MCF 10A (cell line): ENCODE measurements at regions not wholly inside any gene's neighbourhood (a gene's known extent, or its start where the extent isn't known, plus 50 kb on each side); places are given as distances from the start of the nearest gene placed in this dataset.

ENCODE experiments used
- BruUV-seq: library from RNA; stranded (reverse); fragments of 400-500 nt; replicated peaks from 2 replicates; lab custom pipeline; 2021; lab: Mats Ljungman, UMichigan
- CTCF ChIA-PET: fragments of 300-600 bp; sonication (Branson Sonifier 250); formaldehyde crosslinking; extraction: SDS; loops from one replicate; lab custom pipeline; 2021; ENCODE audit warnings: antibody characterized with exemption, inconsistent platforms; lab: Yijun Ruan, JAX
- POLR2A ChIA-PET: fragments of 300-600, 350-650 bp; sonication (Branson Sonifier 250); formaldehyde crosslinking; extraction: SDS; loops from one replicate; lab custom pipeline; 2020; ENCODE audit warnings: antibody characterized with exemption, inconsistent platforms; lab: Yijun Ruan, JAX
- DNase-seq: peaks from one replicate; pipeline ENCODE4 v3.0.0-alpha.2; 2018; ENCODE audit not compliant: unreplicated experiment
- H3K27ac Mint-ChIP-seq: one replicate; pipeline ENCODE4 v1.8.0; 2022; ENCODE audit warnings: mild to moderate bottlenecking, low read depth, mixed read lengths; ENCODE audit not compliant: unreplicated experiment
- H3K27me3 Mint-ChIP-seq: one replicate; pipeline ENCODE4 v1.8.0; 2022; ENCODE audit warnings: mixed read lengths; ENCODE audit not compliant: insufficient read depth, unreplicated experiment
- H3K36me3 Mint-ChIP-seq: one replicate; pipeline ENCODE4 v1.8.0; 2022; ENCODE audit warnings: mild to moderate bottlenecking, moderate library complexity, mixed read lengths; ENCODE audit not compliant: insufficient read depth, unreplicated experiment
- H3K4me1 Mint-ChIP-seq: one replicate; pipeline ENCODE4 v1.8.0; 2022; ENCODE audit warnings: mixed read lengths; ENCODE audit not compliant: insufficient read depth, unreplicated experiment
- H3K4me3 Mint-ChIP-seq: one replicate; pipeline ENCODE4 v1.8.0; 2022; ENCODE audit warnings: mild to moderate bottlenecking, moderate library complexity, mixed read lengths; ENCODE audit not compliant: unreplicated experiment
- H3K9me3 Mint-ChIP-seq: one replicate; pipeline ENCODE4 v1.8.0; 2022; ENCODE audit warnings: mixed read lengths; ENCODE audit not compliant: unreplicated experiment
- intact Hi-C: fragments of 100-400 bp; cut with micrococcal nuclease; formaldehyde crosslinking; loops from 2 replicates; pipeline ENCODE4 v1.14.1; 2022
- TF ChIP-seq, protein P1 (sequence below): fragments of 200-600 bp; IDR thresholded peaks from one replicate; pipeline ENCODE4 v1.8.0; 2022; ENCODE audit warnings: antibody characterized with exemption, mild to moderate bottlenecking; ENCODE audit not compliant: unreplicated experiment

DNA sequence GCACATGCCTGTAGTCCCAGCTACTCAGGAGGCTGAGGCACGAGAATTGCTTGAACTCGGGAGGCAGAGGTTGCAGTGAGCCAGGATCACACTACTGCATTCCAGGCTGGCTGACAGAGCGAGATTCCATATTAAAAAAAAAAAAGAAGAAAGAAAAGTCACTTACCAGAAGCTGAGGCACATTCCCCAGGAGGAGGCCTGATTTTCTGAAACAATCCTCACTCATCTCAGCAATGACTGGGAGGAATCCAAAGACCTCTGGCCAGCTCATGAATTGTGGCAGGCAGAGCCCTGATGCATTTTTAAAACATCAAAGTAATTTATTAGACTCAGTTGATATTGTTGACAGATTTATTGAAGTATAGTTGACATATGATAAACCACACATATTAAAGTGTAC is 206.3 kb downstream of the FOXO1 start:
- CTCF ChIA-PET = interaction anchor here (0.9 to 1.5 kb wide), 2 partner anchors 222 to 689 kb away, joined by 3 to 4 read pairs; no protein-coding TSS in a partner anchor
- no peaks in the 10 kb centered on the region for H3K27me3 Mint-ChIP-seq
- TF ChIP-seq, protein P1, sequence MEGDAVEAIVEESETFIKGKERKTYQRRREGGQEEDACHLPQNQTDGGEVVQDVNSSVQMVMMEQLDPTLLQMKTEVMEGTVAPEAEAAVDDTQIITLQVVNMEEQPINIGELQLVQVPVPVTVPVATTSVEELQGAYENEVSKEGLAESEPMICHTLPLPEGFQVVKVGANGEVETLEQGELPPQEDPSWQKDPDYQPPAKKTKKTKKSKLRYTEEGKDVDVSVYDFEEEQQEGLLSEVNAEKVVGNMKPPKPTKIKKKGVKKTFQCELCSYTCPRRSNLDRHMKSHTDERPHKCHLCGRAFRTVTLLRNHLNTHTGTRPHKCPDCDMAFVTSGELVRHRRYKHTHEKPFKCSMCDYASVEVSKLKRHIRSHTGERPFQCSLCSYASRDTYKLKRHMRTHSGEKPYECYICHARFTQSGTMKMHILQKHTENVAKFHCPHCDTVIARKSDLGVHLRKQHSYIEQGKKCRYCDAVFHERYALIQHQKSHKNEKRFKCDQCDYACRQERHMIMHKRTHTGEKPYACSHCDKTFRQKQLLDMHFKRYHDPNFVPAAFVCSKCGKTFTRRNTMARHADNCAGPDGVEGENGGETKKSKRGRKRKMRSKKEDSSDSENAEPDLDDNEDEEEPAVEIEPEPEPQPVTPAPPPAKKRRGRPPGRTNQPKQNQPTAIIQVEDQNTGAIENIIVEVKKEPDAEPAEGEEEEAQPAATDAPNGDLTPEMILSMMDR = no peak
- H3K27ac Mint-ChIP-seq = no peak overlapping the region
- BruUV-seq = no TSS peak
- H3K4me3 Mint-ChIP-seq = no peak overlapping the region
- no peak for DNase-seq
- H3K4me1 Mint-ChIP-seq = peaks cover 4% of the 10 kb centered on the region
- no peaks in the 10 kb centered on the region for H3K9me3 Mint-ChIP-seq
- intact Hi-C loops = no loop called here
- POLR2A ChIA-PET = no interaction called here
- H3K36me3 Mint-ChIP-seq = no peaks in the 10 kb centered on the region

DNA sequence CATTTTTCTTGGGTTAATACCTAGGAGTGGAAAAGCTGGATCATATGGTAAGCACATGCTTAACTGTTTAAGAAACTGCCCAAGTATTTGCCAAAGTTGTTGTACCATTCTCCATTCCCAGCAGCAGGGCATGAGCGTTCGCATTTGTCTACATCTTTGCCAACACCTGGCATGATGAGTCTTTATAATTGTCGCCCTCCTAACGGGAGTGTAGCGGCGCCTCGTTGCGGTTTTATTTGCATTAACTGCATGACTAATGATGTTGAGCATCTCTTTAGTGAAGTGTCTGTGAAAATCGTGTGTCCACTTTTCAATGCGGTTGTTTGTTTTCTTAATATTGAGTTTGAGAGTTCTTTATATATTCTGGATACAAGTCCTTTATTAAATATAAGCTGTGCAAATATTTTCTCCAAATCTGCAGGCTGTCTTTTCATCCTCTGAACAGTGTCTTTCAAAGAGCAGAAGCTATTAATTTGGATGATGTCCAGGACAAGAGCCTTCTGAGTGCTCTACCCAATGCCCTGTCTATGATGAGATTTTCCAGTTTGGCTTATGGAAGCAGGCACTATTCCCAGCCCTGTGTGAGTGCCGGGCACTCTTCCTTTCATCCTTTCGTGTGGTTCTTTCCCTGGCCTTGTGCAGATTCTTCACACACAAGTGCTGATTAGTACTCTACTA is 202.0 kb downstream of the FOXO1 start:
- no TSS peak for BruUV-seq
- Mint-ChIP-seq H3K27me3 (no peaks in the 10 kb centered on the region), H3K4me3 (no peak overlapping the region), H3K36me3 (no peaks in the 10 kb centered on the region), H3K9me3 (peaks cover 11% of the 10 kb centered on the region), H3K4me1 (peaks cover 4% of the 10 kb centered on the region), H3K27ac (no peak overlapping the region)
- ChIA-PET CTCF (no interaction called here), POLR2A (interaction anchor here (0.6 to 2.2 kb wide), 3 partner anchors 8 to 15 kb away, joined by 3 to 8 read pairs (median 4); no protein-coding TSS in a partner anchor)
- intact Hi-C loops = no loop called here
- TF ChIP-seq, protein P1 = no peak
- DNase-seq = no peak

DNA sequence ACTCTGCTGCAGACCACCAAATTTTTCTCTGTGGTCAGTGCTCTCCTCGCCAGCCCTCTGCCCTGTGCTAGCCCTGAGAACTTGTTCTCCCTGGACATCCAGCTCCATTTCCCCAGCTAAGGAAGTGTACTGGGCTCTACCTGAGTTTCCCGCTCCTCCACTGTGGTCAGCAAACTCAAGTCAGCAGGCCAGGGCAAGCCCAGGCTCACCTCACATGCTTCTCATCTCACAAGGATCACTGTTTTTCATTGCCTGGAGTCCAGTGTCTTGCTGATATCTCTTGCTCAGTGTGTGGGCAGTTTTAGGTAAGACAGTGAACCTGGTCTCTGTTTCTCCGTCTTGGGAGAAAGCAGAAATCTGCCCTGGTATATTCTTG is 201.4 kb downstream of the FOXO1 start:
- no peaks in the 10 kb centered on the region for H3K27me3 Mint-ChIP-seq
- ChIA-PET POLR2A (interaction anchor here (0.6 to 1.5 kb wide), 2 partner anchors 11 to 16 kb away, joined by 3 to 4 read pairs; no protein-coding TSS in a partner anchor), CTCF (no interaction called here)
- H3K9me3 Mint-ChIP-seq = peaks cover 11% of the 10 kb centered on the region
- no peak for DNase-seq
- H3K36me3 Mint-ChIP-seq = no peaks in the 10 kb centered on the region
- intact Hi-C loops = no loop called here
- TF ChIP-seq, protein P1 = no peak
- no TSS peak for BruUV-seq
- H3K27ac Mint-ChIP-seq = no peak overlapping the region
- H3K4me1 Mint-ChIP-seq = peaks cover 4% of the 10 kb centered on the region
- no peak overlapping the region for H3K4me3 Mint-ChIP-seq

DNA sequence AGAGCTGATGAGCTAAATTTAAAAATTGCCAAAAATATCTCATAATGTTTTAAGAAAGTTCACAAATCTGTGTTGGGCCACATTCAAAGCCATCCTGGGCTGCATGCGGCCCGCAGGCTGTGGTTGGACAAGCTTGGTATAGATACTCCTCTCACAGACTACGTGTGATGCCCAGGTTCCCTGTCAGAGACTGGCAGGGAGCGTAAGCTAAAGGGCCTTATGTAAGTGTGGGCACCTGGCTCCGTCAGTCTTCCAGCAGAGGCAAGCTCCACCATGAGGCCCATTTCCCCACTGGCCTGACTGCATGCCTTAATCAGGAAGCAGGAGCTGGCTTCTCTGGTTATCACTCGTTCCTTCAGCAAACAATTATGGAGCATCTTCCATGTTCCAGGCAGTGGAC is 200.2 kb downstream of the FOXO1 start:
- ChIA-PET CTCF (interaction anchor here (0.6 to 1.4 kb wide), 2 partner anchors 11 to 38 kb away, joined by 3 read pairs; no protein-coding TSS in a partner anchor), POLR2A (no interaction called here)
- TF ChIP-seq, protein P1 = no peak
- Mint-ChIP-seq H3K36me3 (no peaks in the 10 kb centered on the region), H3K4me3 (no peak overlapping the region), H3K4me1 (peaks cover 4% of the 10 kb centered on the region), H3K27ac (no peak overlapping the region), H3K9me3 (peaks cover 11% of the 10 kb centered on the region), H3K27me3 (no peaks in the 10 kb centered on the region)
- no TSS peak for BruUV-seq
- intact Hi-C loops = no loop called here
- no peak for DNase-seq
